HG03045 (cell line): ENCODE measurements at regions not wholly inside any gene's neighbourhood (a gene's known extent, or its start where the extent isn't known, plus 50 kb on each side); places are given as distances from the start of the nearest gene placed in this dataset.
"Not testable (repeated sequence)": the region's sequence is repeated elsewhere in the genome, so short reads cannot be mapped to it uniquely, and the experiment has no call there.

Source experiments
- ATAC-seq: cut with Tn5 transposase; IDR thresholded peaks from one replicate; pipeline ENCODE4 v1.9.1; 2021; ENCODE audit warnings: mild to moderate bottlenecking, moderate library complexity; ENCODE audit not compliant: unreplicated experiment

- ATAC-seq: no peak
Observed at GRCh38 chr5:174997688-174998087, 273.3 kb downstream of the MSX2 start.

- ATAC-seq: no peak
Observed at GRCh38 chr5:174996941-174997340, 272.6 kb downstream of the MSX2 start.

- ATAC-seq: no peak
Observed at GRCh38 chr5:174995827-174996226, 271.4 kb downstream of the MSX2 start.

- ATAC-seq: no peak
Observed at GRCh38 chr5:174991847-174992246, 267.5 kb downstream of the MSX2 start.

- ATAC-seq: no peak
Observed at GRCh38 chr5:174990909-174991308, 266.5 kb downstream of the MSX2 start.

- no peak for ATAC-seq
Observed at GRCh38 chr5:174987443-174988012, 263.1 kb downstream of the MSX2 start.

GRCh38 chr5:174984863-174985262 is 260.5 kb downstream of the MSX2 start:
- no peak for ATAC-seq

GRCh38 chr5:174982485-174982884 is 258.1 kb downstream of the MSX2 start:
- no peak for ATAC-seq

- ATAC-seq: no peak
Observed at GRCh38 chr5:174981416-174981815, 257.0 kb downstream of the MSX2 start.

- no peak for ATAC-seq
Observed at GRCh38 chr5:174980952-174981351, 256.6 kb downstream of the MSX2 start.

GRCh38 chr5:174972291-174972690 is 247.9 kb downstream of the MSX2 start:
- ATAC-seq: no peak

- no peak for ATAC-seq
Observed at GRCh38 chr5:174971210-174971609, 246.8 kb downstream of the MSX2 start.

GRCh38 chr5:174970502-174970901 is 246.1 kb downstream of the MSX2 start:
- no peak for ATAC-seq

GRCh38 chr5:174953871-174954270 is 229.5 kb downstream of the MSX2 start:
- ATAC-seq: no peak

GRCh38 chr5:174951151-174951780 is 226.9 kb downstream of the MSX2 start:
- peak; percentile 69 for ATAC-seq

GRCh38 chr5:174947548-174947947 is 223.2 kb downstream of the MSX2 start:
- no peak for ATAC-seq

GRCh38 chr5:174945853-174946252 is 221.5 kb downstream of the MSX2 start:
- no peak for ATAC-seq

- ATAC-seq: no peak
Observed at GRCh38 chr5:174943785-174944184, 219.4 kb downstream of the MSX2 start.

- not testable (repeated sequence) for ATAC-seq
Observed at GRCh38 chr5:174943002-174943401, 218.6 kb downstream of the MSX2 start.

- no peak for ATAC-seq
Observed at GRCh38 chr5:174937201-174938123, 213.1 kb downstream of the MSX2 start.

GRCh38 chr5:174935854-174936474 is 211.6 kb downstream of the MSX2 start:
- ATAC-seq: no peak
